ENCODE measurements at regions not wholly inside any gene's neighbourhood (a gene's known extent, or its start where the extent isn't known, plus 50 kb on each side); places are given as distances from the start of the nearest gene placed in this dataset.

DNA sequence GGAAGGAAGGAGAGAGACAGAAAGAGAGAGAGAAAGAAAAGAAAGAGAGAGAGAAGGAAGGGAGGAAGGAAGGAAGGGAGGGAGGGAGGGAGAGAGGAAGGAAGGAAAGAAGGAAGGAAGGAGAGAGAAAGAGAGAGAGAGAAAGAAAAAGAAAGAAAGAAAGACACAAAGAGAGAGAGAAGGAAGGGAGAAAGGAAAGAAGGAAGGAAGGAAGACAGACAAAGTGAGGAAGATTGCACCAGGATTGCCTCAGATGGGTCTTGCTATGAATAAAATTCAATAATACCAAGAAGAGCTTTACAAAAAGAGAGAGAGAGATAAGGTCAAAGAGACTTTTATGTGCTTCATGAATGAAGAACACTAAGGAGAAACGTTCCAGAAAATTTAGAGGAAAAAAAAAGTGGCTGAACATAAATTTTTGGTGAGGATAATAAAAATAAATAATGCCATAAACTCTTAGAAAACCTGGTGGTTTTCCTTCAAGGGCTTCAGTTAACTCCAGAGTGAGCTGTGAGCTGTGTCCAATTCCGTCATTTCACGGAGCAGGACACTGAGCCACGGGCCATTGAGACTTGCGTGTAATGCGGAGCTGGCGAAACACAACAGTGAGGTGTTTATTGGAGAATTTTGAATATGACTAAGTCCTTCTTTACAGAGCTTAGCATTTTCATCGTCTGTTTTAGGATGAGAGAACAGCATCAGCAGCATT is 72.7 kb upstream of the TNRC6C start:
- Histone ChIP-seq H3K4me1 (peaks cover 12 to 27% of the 10 kb centered on the region in 2 donors), H3K4me3 (no peak overlapping the region), H3K9me3 (no peaks in the 10 kb centered on the region), H3K27ac (peak overlapping the region in 1 of 2 donors; percentile 92), H3K27me3 (no peaks in the 10 kb centered on the region), H3K36me3 (no peaks in the 10 kb centered on the region)
- no peak for DNase-seq (ENCODE audit: low spot score in 2 of 2)
- intact Hi-C loops (cut with DNase I; ENCODE audit: low total_unique reads) = no loop called here
- TF ChIP-seq POLR2A (IDR thresholded peaks at IDR 0.05) (no peak), POLR2AphosphoS5 (IDR thresholded peaks at IDR 0.05) (no peak)
- TF ChIP-seq, protein P1, sequence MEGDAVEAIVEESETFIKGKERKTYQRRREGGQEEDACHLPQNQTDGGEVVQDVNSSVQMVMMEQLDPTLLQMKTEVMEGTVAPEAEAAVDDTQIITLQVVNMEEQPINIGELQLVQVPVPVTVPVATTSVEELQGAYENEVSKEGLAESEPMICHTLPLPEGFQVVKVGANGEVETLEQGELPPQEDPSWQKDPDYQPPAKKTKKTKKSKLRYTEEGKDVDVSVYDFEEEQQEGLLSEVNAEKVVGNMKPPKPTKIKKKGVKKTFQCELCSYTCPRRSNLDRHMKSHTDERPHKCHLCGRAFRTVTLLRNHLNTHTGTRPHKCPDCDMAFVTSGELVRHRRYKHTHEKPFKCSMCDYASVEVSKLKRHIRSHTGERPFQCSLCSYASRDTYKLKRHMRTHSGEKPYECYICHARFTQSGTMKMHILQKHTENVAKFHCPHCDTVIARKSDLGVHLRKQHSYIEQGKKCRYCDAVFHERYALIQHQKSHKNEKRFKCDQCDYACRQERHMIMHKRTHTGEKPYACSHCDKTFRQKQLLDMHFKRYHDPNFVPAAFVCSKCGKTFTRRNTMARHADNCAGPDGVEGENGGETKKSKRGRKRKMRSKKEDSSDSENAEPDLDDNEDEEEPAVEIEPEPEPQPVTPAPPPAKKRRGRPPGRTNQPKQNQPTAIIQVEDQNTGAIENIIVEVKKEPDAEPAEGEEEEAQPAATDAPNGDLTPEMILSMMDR (IDR thresholded peaks at IDR 0.05) = no peak

DNA sequence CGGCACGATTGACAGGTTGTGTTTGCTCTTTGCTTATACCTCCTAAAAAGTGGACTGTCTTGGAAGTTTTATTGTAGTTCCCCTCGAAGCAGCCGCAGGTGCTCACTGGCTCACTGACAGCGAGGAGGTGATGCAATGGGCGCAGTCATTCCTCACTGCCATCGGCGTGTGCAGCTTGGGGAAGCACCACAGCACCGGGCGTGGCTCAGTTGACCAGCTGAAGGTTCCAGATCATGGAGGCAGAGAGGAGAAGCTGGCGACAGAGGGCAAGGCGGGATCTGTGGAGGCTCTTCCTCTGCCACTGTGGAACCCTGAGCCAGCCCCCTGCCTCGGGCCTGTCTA is 72.1 kb upstream of the TNRC6C start:
- Histone ChIP-seq H3K27ac (peak overlapping the region in 1 of 2 donors; percentile 92), H3K4me1 (peaks cover 9 to 22% of the 10 kb centered on the region in 2 donors), H3K4me3 (no peak overlapping the region), H3K36me3 (no peaks in the 10 kb centered on the region), H3K9me3 (no peaks in the 10 kb centered on the region), H3K27me3 (no peaks in the 10 kb centered on the region)
- DNase-seq (ENCODE audit: low spot score in 2 of 2) = no peak
- intact Hi-C loops (cut with DNase I; ENCODE audit: low total_unique reads) = no loop called here
- TF ChIP-seq, protein P1 (IDR thresholded peaks at IDR 0.05) = no peak
- TF ChIP-seq POLR2A (IDR thresholded peaks at IDR 0.05) = no peak
- no peak for TF ChIP-seq POLR2AphosphoS5 (IDR thresholded peaks at IDR 0.05)

DNA sequence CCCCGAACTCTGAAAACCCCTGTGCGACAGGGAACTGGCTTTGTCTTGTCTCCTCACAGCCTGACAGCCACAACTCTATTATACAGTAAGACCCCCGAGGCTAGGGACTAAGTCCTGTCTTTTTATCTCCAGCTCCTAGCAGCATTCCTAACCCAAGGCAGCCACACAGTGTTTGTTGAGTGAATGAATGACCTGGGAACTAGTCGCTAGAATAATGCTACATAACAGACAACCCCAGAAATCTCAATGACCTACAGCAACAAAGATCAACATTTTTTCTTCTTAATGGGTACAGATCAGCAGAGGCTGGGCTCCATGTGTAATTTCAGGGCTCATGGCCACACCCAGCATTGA is 71.4 kb upstream of the TNRC6C start:
- H3K4me3 ChIP-seq = peak overlapping the region; percentile 53 to 83 (median 60)
- peak overlapping the region in 1 of 2 donors; percentile 92 for H3K27ac ChIP-seq
- TF ChIP-seq POLR2A (IDR thresholded peaks at IDR 0.05) (no peak), POLR2AphosphoS5 (IDR thresholded peaks at IDR 0.05) (no peak)
- TF ChIP-seq, protein P1 (IDR thresholded peaks at IDR 0.05) = no peak
- H3K36me3 ChIP-seq = no peaks in the 10 kb centered on the region
- peaks cover 2 to 15% of the 10 kb centered on the region in 2 donors for H3K4me1 ChIP-seq
- no peaks in the 10 kb centered on the region for H3K27me3 ChIP-seq
- H3K9me3 ChIP-seq = no peaks in the 10 kb centered on the region
- intact Hi-C loops (cut with DNase I; ENCODE audit: low total_unique reads) = no loop called here
- no peak for DNase-seq (ENCODE audit: low spot score in 2 of 2)

DNA sequence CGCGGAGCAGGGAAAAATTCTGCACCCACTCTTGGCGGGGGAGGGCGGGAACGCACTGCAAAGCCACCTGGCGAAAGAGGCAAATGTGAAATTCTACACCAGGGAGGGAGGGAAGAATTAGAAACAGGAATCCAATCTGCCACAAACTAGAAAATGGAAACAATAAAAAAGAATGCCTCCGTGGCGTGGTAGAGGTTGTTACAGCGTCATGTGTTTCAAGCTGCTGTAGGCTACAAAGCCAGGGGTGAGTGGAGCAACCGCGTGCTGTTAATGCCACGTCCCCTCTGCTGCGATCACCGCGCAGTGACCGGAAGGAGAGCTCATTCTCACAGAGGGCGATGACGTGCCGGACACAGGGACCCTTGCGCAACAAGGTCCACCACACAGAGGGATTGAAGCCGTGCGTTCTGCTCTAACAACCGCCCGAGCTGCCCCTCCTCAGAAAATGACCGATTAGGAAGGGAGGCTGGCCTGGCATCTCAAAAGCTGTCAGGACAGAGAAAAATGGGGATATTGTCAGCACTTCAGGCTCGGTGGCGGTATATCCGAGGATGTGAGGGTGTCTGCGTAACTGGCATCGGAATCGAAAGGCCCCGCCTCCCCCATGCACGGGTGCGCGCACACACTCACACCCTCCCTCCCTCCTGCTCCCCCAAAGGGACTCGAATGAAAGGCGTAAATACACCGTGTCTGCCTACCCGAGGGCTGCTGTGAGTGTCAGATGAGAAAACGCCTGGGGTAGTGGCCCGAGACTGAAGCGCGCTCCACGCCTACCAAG is 70.8 kb upstream of the TNRC6C start:
- TF ChIP-seq, protein P1 (IDR thresholded peaks at IDR 0.05) = no peak
- TF ChIP-seq POLR2AphosphoS5 (IDR thresholded peaks at IDR 0.05) = peak; percentile 75 to 96 (median 76)
- intact Hi-C loops (cut with DNase I; ENCODE audit: low total_unique reads) = no loop called here
- peak; percentile 64 for DNase-seq (ENCODE audit: low spot score in 2 of 2)
- H3K4me1 ChIP-seq = peaks cover 0 to 10% of the 10 kb centered on the region in 2 donors
- H3K36me3 ChIP-seq = no peaks in the 10 kb centered on the region
- H3K9me3 ChIP-seq = no peaks in the 10 kb centered on the region
- no peaks in the 10 kb centered on the region for H3K27me3 ChIP-seq
- peak overlapping the region; percentile 53 to 83 (median 60) for H3K4me3 ChIP-seq
- peak overlapping the region; percentile 75 to 92 for H3K27ac ChIP-seq

All from breast epithelium (tissue), 4 donors.